ENCODE measurements at regions not wholly inside any gene's neighbourhood (a gene's known extent, or its start where the extent isn't known, plus 50 kb on each side); places are given as distances from the start of the nearest gene placed in this dataset.
"Not testable (repeated sequence)": the region's sequence is repeated elsewhere in the genome, so short reads cannot be mapped to it uniquely, and the experiment has no call there.

DNA sequence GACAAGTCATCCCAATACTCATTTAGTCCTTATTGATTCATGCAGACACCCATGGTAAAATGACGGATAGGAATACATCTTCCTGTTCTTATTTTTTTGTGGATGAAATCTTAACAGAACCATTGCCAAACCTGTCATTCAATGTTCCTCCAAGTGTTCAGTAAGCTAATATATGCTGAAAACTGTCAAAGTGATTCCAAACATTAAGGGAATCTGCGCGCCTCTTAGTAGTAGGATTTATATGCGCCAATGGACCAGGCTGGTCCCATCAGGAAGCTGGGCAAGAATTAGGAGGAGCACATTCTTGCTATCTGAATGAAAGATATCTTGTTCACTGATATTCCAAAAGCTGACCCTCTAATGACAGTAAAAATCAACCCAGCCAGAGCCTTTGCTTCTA is 168.9 kb upstream of the STMND1 start:
- no peak for TF ChIP-seq CTCF (IDR thresholded peaks at IDR 0.05)
- Histone ChIP-seq H3K27ac (no peak overlapping the region), H3K27me3 (ENCODE audit: low read depth) (no peaks in the 10 kb centered on the region), H3K9me3 (no peaks in the 10 kb centered on the region), H3K36me3 (no peaks in the 10 kb centered on the region), H3K4me1 (no peaks in the 10 kb centered on the region), H3K4me3 (no peak overlapping the region)
- no peak for ATAC-seq
- no peak for DNase-seq
- intact Hi-C loops (cut with DNase I) = no loop called here

GRCh38 chr6:16931079-16931478 is 169.8 kb upstream of the ATXN1 start:
- H3K27me3 ChIP-seq (ENCODE audit: low read depth); intact Hi-C loops (cut with DNase I); H3K4me3 ChIP-seq; H3K36me3 ChIP-seq; H3K9me3 ChIP-seq; H3K4me1 ChIP-seq; ATAC-seq; H3K27ac ChIP-seq; DNase-seq: not testable (repeated sequence)

DNA sequence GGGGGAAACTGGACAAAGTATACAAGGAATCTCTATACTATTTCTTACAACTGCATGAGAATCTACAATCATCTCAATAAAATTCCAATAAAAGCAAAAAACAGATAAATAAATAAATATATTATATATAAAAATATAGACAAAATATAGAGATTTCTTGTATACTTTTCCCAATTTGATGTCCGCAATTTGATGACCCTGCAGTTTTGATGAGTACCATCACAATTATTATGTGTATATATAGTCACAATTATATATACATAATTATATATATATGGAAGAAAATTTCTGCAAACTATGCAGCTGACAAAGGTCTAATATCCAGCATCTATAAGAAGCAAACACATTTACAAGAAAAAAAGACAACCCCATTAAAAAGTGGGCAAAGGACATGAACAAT is 169.2 kb upstream of the ATXN1 start:
- no peaks in the 10 kb centered on the region for H3K4me1 ChIP-seq
- DNase-seq = no peak
- H3K4me3 ChIP-seq = no peak overlapping the region
- no peak for ATAC-seq
- H3K27ac ChIP-seq = no peak overlapping the region
- H3K36me3 ChIP-seq = no peaks in the 10 kb centered on the region
- intact Hi-C loops (cut with DNase I) = no loop called here
- no peaks in the 10 kb centered on the region for H3K27me3 ChIP-seq (ENCODE audit: low read depth)
- no peak for TF ChIP-seq CTCF (IDR thresholded peaks at IDR 0.05)
- no peaks in the 10 kb centered on the region for H3K9me3 ChIP-seq

- no peaks in the 10 kb centered on the region for H3K9me3 ChIP-seq
- H3K4me1 ChIP-seq = no peaks in the 10 kb centered on the region
- DNase-seq (no peak), ATAC-seq (peak; percentile 49 to 50)
- H3K4me3 ChIP-seq = no peak overlapping the region
- H3K27me3 ChIP-seq (ENCODE audit: low read depth) = no peaks in the 10 kb centered on the region
- no peak for TF ChIP-seq CTCF (IDR thresholded peaks at IDR 0.05)
- H3K36me3 ChIP-seq = no peaks in the 10 kb centered on the region
- intact Hi-C loops (cut with DNase I) = no loop called here
- peak overlapping the region; percentile 14 for H3K27ac ChIP-seq
Measured at GRCh38 chr6:16929809-16930208, 168.5 kb upstream of the ATXN1 start.

- no peaks in the 10 kb centered on the region for H3K27me3 ChIP-seq (ENCODE audit: low read depth)
- intact Hi-C loops (cut with DNase I) = no loop called here
- ATAC-seq (no peak), DNase-seq (no peak)
- TF ChIP-seq CTCF (IDR thresholded peaks at IDR 0.05) = no peak
- no peak overlapping the region for H3K27ac ChIP-seq
- no peaks in the 10 kb centered on the region for H3K4me1 ChIP-seq
- H3K4me3 ChIP-seq = no peak overlapping the region
- H3K36me3 ChIP-seq = no peaks in the 10 kb centered on the region
- H3K9me3 ChIP-seq = no peaks in the 10 kb centered on the region
Measured at GRCh38 chr6:16928387-16928786, 167.1 kb upstream of the ATXN1 start.

- Histone ChIP-seq H3K4me1 (no peaks in the 10 kb centered on the region), H3K27ac (no peak overlapping the region), H3K4me3 (no peak overlapping the region), H3K36me3 (no peaks in the 10 kb centered on the region), H3K9me3 (no peaks in the 10 kb centered on the region), H3K27me3 (ENCODE audit: low read depth) (no peaks in the 10 kb centered on the region)
- intact Hi-C loops (cut with DNase I) = no loop called here
- no peak for DNase-seq
- ATAC-seq = no peak
- no peak for TF ChIP-seq CTCF (IDR thresholded peaks at IDR 0.05)
Measured at GRCh38 chr6:16927205-16927604, 165.9 kb upstream of the ATXN1 start.

Measured in lower lobe of right lung (tissue), 2 donors.